Peyer's patch (tissue), 4 donors: ENCODE measurements at regions not wholly inside any gene's neighbourhood (a gene's known extent, or its start where the extent isn't known, plus 50 kb on each side); places are given as distances from the start of the nearest gene placed in this dataset.

ENCODE experiments used
- DNase-seq, 3 donors: peaks; one replicate each; pipeline ENCODE4 v3.0.0-alpha.2; 2017 to 2019
- H3K27ac ChIP-seq, 4 donors: fragments of 200-600 bp; sonication (generic); one replicate each; pipeline ENCODE4 v1.5.1; 2016 to 2019
- H3K27me3 ChIP-seq, 2 donors: fragments of 200-600 bp; sonication (generic); one replicate each; pipeline ENCODE4 v1.5.1; 2019
- H3K36me3 ChIP-seq, 3 donors: fragments of 200-600 bp; sonication (generic); one replicate each; pipeline ENCODE4 v1.5.1; 2016 to 2019
- H3K4me1 ChIP-seq, 4 donors: fragments of 200-600 bp; sonication (generic); one replicate each; pipeline ENCODE4 v1.5.1; 2016 to 2019
- H3K4me3 ChIP-seq, 4 donors: fragments of 200-600 bp; sonication (generic); 1 replicate in 3 of 4; 2 replicates in 1 of 4; pipeline ENCODE4 v1.5.1; 2016 to 2019; ENCODE audit warnings: mild to moderate bottlenecking in 1 of 4
- H3K9me3 ChIP-seq, 4 donors: fragments of 200-600 bp; sonication (generic); one replicate each; pipeline ENCODE4 v1.5.1; 2016 to 2019; ENCODE audit warnings: mild to moderate bottlenecking in 1 of 4
- POLR2A ChIP-seq, 2 donors: fragments of 450-650 bp; IDR thresholded peaks; one replicate each; pipeline ENCODE4 v1.5.1; 2017; ENCODE audit warnings: antibody characterized with exemption in 2 of 2, mild to moderate bottlenecking in 2 of 2, moderate library complexity in 2 of 2
- TF ChIP-seq, protein P1 (sequence below), 6 experiments: fragments of 450-650 bp in 4 of 6; fragments of 200-600 bp in 2 of 6; sonication (generic) in 1 of 6; IDR thresholded peaks; one replicate each; pipeline ENCODE4 v1.5.1; 2017 to 2019; ENCODE audit warnings: antibody characterized with exemption in 6 of 6, mild to moderate bottlenecking in 3 of 6, moderate library complexity in 1 of 6

DNA sequence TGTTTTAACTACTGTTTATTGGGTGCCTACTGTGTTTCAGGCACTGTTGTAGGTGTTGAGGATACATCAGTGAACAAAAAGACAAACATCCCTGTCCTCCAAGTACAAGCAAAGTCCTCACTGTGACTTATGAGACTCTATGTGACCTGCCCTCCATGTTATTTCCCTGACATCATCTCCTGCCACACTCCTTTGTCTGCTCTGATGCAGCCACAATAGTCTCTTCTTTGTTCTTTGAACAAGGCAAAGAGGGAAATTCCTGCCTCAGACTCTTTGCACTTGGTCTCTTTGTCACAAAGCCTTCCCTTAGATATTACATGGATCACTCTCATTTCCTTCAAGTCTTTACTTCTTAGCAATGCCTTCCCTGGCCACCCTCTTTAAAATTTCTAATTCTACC, 240.1 kb upstream of the SRRM4 start:
- Histone ChIP-seq H3K27me3 (no peaks in the 10 kb centered on the region), H3K4me3 (no peak overlapping the region), H3K27ac (no peak overlapping the region), H3K9me3 (no peaks in the 10 kb centered on the region), H3K36me3 (no peaks in the 10 kb centered on the region), H3K4me1 (no peaks in the 10 kb centered on the region)
- no peak for DNase-seq
- TF ChIP-seq, protein P1, sequence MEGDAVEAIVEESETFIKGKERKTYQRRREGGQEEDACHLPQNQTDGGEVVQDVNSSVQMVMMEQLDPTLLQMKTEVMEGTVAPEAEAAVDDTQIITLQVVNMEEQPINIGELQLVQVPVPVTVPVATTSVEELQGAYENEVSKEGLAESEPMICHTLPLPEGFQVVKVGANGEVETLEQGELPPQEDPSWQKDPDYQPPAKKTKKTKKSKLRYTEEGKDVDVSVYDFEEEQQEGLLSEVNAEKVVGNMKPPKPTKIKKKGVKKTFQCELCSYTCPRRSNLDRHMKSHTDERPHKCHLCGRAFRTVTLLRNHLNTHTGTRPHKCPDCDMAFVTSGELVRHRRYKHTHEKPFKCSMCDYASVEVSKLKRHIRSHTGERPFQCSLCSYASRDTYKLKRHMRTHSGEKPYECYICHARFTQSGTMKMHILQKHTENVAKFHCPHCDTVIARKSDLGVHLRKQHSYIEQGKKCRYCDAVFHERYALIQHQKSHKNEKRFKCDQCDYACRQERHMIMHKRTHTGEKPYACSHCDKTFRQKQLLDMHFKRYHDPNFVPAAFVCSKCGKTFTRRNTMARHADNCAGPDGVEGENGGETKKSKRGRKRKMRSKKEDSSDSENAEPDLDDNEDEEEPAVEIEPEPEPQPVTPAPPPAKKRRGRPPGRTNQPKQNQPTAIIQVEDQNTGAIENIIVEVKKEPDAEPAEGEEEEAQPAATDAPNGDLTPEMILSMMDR (IDR thresholded peaks at IDR 0.05) = no peak
- TF ChIP-seq POLR2A (IDR thresholded peaks at IDR 0.05) = no peak

DNA sequence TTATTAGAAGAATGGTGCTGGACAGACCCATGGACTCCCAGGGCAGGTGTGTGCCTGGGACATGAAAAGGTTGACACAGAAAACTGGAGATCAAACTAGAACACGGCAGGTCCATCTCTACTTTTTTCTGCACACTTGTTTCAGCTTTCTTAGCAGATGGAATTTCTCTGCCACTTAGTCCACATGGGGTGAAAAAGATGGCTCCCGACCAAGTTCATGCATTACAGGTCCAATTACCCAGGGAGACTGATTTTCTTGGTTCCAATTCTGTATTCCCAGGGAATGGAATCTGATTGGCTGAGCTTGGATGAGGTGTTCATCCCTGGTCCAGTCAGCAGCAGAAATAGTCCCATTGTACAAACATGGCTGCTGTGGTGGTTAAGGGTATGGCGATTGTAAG, 238.9 kb upstream of the SRRM4 start:
- Histone ChIP-seq H3K9me3 (no peaks in the 10 kb centered on the region), H3K4me1 (no peaks in the 10 kb centered on the region), H3K27ac (no peak overlapping the region), H3K27me3 (no peaks in the 10 kb centered on the region), H3K36me3 (no peaks in the 10 kb centered on the region), H3K4me3 (no peak overlapping the region)
- no peak for TF ChIP-seq POLR2A (IDR thresholded peaks at IDR 0.05)
- TF ChIP-seq, protein P1 (IDR thresholded peaks at IDR 0.05) = no peak
- DNase-seq = no peak

DNA sequence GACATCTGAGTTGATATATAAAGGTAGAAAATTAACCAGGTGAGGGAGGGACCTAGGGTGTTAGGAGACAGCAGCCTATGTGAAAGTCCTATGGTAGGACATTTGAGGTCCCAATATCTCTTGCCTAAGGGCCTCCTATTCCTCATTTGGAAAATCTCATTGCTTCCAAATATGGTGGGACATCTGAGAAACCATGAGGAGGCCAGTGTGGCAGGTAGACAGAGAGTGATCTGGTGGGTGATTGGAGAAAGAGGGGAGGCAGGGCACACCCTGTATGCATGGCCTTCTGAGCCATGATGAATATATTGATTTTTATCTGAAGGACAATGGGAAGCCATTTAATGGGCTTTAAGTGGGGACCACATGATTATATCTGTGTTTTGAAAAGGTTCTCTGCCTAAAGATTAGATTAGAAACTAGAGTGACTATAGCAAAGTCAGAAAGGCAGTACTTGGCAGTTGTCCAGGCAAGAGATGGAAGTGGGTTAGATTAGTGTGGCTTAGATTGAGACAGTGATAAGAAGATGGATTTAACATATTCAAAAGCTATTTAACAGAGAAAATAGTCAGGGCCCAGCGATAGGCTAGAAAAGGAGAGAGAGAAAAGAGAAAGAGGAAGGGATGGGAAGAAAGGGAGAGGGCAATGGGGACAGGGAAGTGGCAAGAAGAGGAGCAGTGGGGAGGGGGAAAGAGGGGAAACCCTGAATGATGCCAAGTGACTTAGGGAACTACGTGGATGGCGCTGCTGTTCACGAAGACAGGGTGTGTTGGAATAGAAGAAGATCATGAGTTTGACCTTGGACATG, 237.2 kb upstream of the SRRM4 start:
- no peak overlapping the region for H3K27ac ChIP-seq
- H3K4me3 ChIP-seq = no peak overlapping the region
- no peaks in the 10 kb centered on the region for H3K36me3 ChIP-seq
- no peaks in the 10 kb centered on the region for H3K27me3 ChIP-seq
- TF ChIP-seq, protein P1 (IDR thresholded peaks at IDR 0.05) = no peak
- no peak for TF ChIP-seq POLR2A (IDR thresholded peaks at IDR 0.05)
- H3K9me3 ChIP-seq = no peaks in the 10 kb centered on the region
- no peaks in the 10 kb centered on the region for H3K4me1 ChIP-seq
- no peak for DNase-seq

DNA sequence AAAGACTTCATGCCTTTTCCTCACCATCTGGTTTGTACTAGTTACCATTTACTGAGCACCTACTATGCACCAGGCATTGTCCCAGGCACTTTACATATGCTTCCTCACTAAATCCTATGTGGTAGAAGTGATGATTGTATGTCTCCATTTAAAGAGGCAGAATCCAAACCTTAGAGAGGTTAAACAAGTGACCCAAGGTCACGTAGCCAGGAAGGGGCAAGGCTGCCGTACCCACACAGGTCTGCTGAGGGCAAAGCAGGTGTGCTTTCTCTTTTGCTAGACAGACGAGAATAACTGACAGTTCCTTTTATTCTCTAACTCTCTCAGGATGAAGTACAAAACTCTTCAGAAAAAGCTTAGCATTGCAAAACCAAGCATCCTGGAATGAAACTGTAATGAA, 235.2 kb upstream of the SRRM4 start:
- no peaks in the 10 kb centered on the region for H3K27me3 ChIP-seq
- no peaks in the 10 kb centered on the region for H3K4me1 ChIP-seq
- H3K36me3 ChIP-seq = no peaks in the 10 kb centered on the region
- H3K9me3 ChIP-seq = no peaks in the 10 kb centered on the region
- no peak for DNase-seq
- no peak overlapping the region for H3K27ac ChIP-seq
- TF ChIP-seq, protein P1 (IDR thresholded peaks at IDR 0.05) = no peak
- no peak for TF ChIP-seq POLR2A (IDR thresholded peaks at IDR 0.05)
- H3K4me3 ChIP-seq = no peak overlapping the region

DNA sequence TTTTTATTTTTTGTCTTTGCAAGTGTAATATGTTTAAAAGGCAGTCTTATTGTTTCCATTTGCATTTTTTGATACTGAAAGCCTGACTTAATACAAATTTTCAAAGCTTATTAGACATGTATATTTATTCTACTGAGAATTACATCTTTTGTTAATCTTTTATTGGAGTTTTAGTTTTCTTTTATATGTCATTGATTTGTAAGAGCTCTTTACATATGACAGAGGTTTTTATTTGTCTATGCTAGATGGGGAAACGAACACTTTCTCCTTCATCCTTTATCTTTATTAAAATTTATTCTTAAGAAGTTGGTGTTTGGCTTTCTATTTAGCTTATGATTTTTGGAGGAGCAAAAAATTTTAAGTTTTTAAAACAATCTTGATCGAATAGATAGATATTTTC, 234.4 kb upstream of the SRRM4 start:
- no peak for DNase-seq
- TF ChIP-seq, protein P1 (IDR thresholded peaks at IDR 0.05) = no peak
- no peak for TF ChIP-seq POLR2A (IDR thresholded peaks at IDR 0.05)
- Histone ChIP-seq H3K27me3 (no peaks in the 10 kb centered on the region), H3K4me3 (no peak overlapping the region), H3K9me3 (no peaks in the 10 kb centered on the region), H3K4me1 (no peaks in the 10 kb centered on the region), H3K27ac (no peak overlapping the region), H3K36me3 (no peaks in the 10 kb centered on the region)
